ENCODE measurements at regions not wholly inside any gene's neighbourhood (a gene's known extent, or its start where the extent isn't known, plus 50 kb on each side); places are given as distances from the start of the nearest gene placed in this dataset.

DNA sequence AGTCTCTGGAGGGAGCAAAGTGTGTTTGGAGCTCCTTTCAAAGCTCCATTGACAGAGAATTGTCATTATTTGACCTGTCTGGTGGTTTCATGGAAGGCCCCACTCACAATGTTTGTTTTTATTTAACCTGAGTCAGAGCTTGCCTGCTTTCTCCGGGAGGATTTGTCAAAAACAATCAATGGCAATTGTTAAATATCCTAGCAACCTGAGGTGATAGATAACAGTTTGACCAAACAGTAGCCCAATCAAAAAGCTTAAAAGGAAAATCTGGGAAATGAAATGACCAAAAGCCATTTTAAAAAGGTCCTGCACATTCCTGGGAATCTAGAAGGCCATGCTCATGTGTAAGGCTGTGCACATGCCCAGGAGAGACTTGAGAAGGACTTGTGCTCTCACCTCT is 177.2 kb upstream of the POC5 start:
- TF ChIP-seq, protein P1, sequence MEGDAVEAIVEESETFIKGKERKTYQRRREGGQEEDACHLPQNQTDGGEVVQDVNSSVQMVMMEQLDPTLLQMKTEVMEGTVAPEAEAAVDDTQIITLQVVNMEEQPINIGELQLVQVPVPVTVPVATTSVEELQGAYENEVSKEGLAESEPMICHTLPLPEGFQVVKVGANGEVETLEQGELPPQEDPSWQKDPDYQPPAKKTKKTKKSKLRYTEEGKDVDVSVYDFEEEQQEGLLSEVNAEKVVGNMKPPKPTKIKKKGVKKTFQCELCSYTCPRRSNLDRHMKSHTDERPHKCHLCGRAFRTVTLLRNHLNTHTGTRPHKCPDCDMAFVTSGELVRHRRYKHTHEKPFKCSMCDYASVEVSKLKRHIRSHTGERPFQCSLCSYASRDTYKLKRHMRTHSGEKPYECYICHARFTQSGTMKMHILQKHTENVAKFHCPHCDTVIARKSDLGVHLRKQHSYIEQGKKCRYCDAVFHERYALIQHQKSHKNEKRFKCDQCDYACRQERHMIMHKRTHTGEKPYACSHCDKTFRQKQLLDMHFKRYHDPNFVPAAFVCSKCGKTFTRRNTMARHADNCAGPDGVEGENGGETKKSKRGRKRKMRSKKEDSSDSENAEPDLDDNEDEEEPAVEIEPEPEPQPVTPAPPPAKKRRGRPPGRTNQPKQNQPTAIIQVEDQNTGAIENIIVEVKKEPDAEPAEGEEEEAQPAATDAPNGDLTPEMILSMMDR (IDR thresholded peaks at IDR 0.05) = no peak
- TF ChIP-seq POLR2A (IDR thresholded peaks at IDR 0.05) = no peak
